Fibroblast of lung (primary cell): ENCODE measurements at regions not wholly inside any gene's neighbourhood (a gene's known extent, or its start where the extent isn't known, plus 50 kb on each side); places are given as distances from the start of the nearest gene placed in this dataset.

ENCODE experiments used
- EZH2 ChIP-seq: IDR thresholded peaks from 2 replicates; pipeline ENCODE4 v1.5.1; 2012; ENCODE audit warnings: low read length, control low read depth, mild to moderate bottlenecking; ENCODE audit errors: missing control alignments
- TF ChIP-seq, protein P1 (sequence below), 2 donors: IDR thresholded peaks in 1 of 2; conservative IDR thresholded peaks in 1 of 2; 1 replicate in 1 of 2; 2 replicates in 1 of 2; pipeline ENCODE4 v1.5.1; 2011 to 2012; ENCODE audit warnings: low read length in 2 of 2, control low read depth in 1 of 2, inconsistent platforms in 1 of 2, low read depth in 1 of 2, mild to moderate bottlenecking in 1 of 2

DNA sequence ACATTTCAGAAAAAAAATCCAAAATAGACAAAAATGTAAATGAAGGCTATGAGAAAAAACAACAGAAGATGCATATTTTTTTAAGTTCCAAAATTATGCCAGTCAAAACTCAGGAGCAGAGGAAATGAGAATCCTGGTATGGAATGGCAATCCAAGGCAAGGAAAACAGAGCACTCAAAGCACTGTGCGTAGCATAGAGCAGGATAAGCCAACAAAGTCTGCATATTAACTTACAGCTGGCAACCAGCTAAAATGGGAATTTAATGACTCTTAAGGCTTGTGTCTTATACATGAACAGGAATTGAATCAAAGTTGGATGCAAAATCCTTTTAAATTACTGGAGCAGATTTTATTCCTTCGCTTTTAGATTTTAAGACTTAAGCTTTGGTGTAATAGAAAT, 203.5 kb upstream of the DAPK1 start:
- TF ChIP-seq, protein P1, sequence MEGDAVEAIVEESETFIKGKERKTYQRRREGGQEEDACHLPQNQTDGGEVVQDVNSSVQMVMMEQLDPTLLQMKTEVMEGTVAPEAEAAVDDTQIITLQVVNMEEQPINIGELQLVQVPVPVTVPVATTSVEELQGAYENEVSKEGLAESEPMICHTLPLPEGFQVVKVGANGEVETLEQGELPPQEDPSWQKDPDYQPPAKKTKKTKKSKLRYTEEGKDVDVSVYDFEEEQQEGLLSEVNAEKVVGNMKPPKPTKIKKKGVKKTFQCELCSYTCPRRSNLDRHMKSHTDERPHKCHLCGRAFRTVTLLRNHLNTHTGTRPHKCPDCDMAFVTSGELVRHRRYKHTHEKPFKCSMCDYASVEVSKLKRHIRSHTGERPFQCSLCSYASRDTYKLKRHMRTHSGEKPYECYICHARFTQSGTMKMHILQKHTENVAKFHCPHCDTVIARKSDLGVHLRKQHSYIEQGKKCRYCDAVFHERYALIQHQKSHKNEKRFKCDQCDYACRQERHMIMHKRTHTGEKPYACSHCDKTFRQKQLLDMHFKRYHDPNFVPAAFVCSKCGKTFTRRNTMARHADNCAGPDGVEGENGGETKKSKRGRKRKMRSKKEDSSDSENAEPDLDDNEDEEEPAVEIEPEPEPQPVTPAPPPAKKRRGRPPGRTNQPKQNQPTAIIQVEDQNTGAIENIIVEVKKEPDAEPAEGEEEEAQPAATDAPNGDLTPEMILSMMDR (conservative IDR thresholded peaks at IDR 0.05 in 1 of 2, IDR thresholded peaks at IDR 0.05 in 1 of 2; ENCODE audit: low read depth in 1 of 2, low read length in 2 of 2): no peak
- no peak for TF ChIP-seq EZH2
